ENCODE measurements at regions not wholly inside any gene's neighbourhood (a gene's known extent, or its start where the extent isn't known, plus 50 kb on each side); places are given as distances from the start of the nearest gene placed in this dataset.

DNA sequence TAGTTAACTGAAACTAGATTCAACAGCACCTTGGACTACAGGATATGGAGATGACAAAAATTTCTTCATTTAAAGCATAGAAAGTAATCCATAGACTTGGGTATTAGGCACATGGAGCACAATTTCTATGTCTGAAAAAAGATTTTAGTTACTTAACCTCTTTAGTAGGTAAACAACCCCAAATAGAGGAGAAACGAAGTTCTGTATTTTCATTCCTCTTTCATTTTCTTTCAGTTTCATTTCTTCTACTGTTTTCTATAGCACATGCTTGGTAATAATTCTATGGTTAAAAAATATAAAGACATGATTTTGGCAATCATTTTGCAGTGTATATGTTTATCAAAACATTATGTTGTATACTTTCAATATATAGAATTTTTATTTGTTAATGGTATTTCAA lies 99.5 kb downstream of the CASP12 start (continued):
- TF ChIP-seq, protein P1, sequence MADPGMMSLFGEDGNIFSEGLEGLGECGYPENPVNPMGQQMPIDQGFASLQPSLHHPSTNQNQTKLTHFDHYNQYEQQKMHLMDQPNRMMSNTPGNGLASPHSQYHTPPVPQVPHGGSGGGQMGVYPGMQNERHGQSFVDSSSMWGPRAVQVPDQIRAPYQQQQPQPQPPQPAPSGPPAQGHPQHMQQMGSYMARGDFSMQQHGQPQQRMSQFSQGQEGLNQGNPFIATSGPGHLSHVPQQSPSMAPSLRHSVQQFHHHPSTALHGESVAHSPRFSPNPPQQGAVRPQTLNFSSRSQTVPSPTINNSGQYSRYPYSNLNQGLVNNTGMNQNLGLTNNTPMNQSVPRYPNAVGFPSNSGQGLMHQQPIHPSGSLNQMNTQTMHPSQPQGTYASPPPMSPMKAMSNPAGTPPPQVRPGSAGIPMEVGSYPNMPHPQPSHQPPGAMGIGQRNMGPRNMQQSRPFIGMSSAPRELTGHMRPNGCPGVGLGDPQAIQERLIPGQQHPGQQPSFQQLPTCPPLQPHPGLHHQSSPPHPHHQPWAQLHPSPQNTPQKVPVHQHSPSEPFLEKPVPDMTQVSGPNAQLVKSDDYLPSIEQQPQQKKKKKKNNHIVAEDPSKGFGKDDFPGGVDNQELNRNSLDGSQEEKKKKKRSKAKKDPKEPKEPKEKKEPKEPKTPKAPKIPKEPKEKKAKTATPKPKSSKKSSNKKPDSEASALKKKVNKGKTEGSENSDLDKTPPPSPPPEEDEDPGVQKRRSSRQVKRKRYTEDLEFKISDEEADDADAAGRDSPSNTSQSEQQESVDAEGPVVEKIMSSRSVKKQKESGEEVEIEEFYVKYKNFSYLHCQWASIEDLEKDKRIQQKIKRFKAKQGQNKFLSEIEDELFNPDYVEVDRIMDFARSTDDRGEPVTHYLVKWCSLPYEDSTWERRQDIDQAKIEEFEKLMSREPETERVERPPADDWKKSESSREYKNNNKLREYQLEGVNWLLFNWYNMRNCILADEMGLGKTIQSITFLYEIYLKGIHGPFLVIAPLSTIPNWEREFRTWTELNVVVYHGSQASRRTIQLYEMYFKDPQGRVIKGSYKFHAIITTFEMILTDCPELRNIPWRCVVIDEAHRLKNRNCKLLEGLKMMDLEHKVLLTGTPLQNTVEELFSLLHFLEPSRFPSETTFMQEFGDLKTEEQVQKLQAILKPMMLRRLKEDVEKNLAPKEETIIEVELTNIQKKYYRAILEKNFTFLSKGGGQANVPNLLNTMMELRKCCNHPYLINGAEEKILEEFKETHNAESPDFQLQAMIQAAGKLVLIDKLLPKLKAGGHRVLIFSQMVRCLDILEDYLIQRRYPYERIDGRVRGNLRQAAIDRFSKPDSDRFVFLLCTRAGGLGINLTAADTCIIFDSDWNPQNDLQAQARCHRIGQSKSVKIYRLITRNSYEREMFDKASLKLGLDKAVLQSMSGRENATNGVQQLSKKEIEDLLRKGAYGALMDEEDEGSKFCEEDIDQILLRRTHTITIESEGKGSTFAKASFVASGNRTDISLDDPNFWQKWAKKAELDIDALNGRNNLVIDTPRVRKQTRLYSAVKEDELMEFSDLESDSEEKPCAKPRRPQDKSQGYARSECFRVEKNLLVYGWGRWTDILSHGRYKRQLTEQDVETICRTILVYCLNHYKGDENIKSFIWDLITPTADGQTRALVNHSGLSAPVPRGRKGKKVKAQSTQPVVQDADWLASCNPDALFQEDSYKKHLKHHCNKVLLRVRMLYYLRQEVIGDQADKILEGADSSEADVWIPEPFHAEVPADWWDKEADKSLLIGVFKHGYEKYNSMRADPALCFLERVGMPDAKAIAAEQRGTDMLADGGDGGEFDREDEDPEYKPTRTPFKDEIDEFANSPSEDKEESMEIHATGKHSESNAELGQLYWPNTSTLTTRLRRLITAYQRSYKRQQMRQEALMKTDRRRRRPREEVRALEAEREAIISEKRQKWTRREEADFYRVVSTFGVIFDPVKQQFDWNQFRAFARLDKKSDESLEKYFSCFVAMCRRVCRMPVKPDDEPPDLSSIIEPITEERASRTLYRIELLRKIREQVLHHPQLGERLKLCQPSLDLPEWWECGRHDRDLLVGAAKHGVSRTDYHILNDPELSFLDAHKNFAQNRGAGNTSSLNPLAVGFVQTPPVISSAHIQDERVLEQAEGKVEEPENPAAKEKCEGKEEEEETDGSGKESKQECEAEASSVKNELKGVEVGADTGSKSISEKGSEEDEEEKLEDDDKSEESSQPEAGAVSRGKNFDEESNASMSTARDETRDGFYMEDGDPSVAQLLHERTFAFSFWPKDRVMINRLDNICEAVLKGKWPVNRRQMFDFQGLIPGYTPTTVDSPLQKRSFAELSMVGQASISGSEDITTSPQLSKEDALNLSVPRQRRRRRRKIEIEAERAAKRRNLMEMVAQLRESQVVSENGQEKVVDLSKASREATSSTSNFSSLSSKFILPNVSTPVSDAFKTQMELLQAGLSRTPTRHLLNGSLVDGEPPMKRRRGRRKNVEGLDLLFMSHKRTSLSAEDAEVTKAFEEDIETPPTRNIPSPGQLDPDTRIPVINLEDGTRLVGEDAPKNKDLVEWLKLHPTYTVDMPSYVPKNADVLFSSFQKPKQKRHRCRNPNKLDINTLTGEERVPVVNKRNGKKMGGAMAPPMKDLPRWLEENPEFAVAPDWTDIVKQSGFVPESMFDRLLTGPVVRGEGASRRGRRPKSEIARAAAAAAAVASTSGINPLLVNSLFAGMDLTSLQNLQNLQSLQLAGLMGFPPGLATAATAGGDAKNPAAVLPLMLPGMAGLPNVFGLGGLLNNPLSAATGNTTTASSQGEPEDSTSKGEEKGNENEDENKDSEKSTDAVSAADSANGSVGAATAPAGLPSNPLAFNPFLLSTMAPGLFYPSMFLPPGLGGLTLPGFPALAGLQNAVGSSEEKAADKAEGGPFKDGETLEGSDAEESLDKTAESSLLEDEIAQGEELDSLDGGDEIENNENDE (IDR thresholded peaks at IDR 0.05; ENCODE audit: insufficient replicate concordance, low read length) = no peak
- TF ChIP-seq, protein P2, sequence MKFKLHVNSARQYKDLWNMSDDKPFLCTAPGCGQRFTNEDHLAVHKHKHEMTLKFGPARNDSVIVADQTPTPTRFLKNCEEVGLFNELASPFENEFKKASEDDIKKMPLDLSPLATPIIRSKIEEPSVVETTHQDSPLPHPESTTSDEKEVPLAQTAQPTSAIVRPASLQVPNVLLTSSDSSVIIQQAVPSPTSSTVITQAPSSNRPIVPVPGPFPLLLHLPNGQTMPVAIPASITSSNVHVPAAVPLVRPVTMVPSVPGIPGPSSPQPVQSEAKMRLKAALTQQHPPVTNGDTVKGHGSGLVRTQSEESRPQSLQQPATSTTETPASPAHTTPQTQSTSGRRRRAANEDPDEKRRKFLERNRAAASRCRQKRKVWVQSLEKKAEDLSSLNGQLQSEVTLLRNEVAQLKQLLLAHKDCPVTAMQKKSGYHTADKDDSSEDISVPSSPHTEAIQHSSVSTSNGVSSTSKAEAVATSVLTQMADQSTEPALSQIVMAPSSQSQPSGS (IDR thresholded peaks at IDR 0.05; ENCODE audit: low read length) = no peak
- TF ChIP-seq SP2 (IDR thresholded peaks at IDR 0.05; ENCODE audit: low read length) = no peak
- no peak for TF ChIP-seq NANOG (IDR thresholded peaks at IDR 0.05; ENCODE audit: insufficient read depth, low read depth, low read length, poor library complexity, severe bottlenecking)
- no peak for TF ChIP-seq TBP (IDR thresholded peaks at IDR 0.05; ENCODE audit: low read depth, low read length)
- no peak for TF ChIP-seq CHD2 (IDR thresholded peaks at IDR 0.05; ENCODE audit: low read length)
- TF ChIP-seq FOSL1 (IDR thresholded peaks at IDR 0.05; ENCODE audit: insufficient read depth, low read depth, low read length) = no peak
- no peak for TF ChIP-seq GTF2F1 (IDR thresholded peaks at IDR 0.05; ENCODE audit: borderline replicate concordance, low read depth, low read length)
- no peak for TF ChIP-seq SP1 (IDR thresholded peaks at IDR 0.05; ENCODE audit: low read depth, low read length)
- TF ChIP-seq EP300 (IDR thresholded peaks at IDR 0.05; ENCODE audit: borderline replicate concordance in 1 of 2, low read depth in 2 of 2, low read length in 2 of 2) = no peak

Measured in H1 (cell line).